Osteoblast (primary cell): ENCODE measurements at regions not wholly inside any gene's neighbourhood (a gene's known extent, or its start where the extent isn't known, plus 50 kb on each side); places are given as distances from the start of the nearest gene placed in this dataset.

ENCODE experiments used
- DNase-seq: peaks from one replicate; pipeline ENCODE4 v3.0.0; 2011; ENCODE audit warnings: low spot score, mixed read lengths; ENCODE audit not compliant: insufficient read length; ENCODE audit errors: missing footprints
- H2AFZ ChIP-seq: 2 replicates; pipeline ENCODE4 v1.6.0; 2011; ENCODE audit warnings: mild to moderate bottlenecking, low read length
- H3K27ac ChIP-seq: 2 replicates; pipeline ENCODE4 v1.5.1; 2011; ENCODE audit warnings: mild to moderate bottlenecking, low read depth, low read length, moderate library complexity
- H3K27me3 ChIP-seq: 2 replicates; pipeline ENCODE4 v1.6.0; 2012; ENCODE audit warnings: mild to moderate bottlenecking, control low read depth, inconsistent platforms, low read length, moderate library complexity; ENCODE audit not compliant: insufficient read depth
- H3K36me3 ChIP-seq: 2 replicates; pipeline ENCODE4 v1.5.1; 2011; ENCODE audit warnings: mild to moderate bottlenecking, low read length, control low read depth, moderate library complexity; ENCODE audit not compliant: insufficient read depth
- H3K4me1 ChIP-seq: 2 replicates; pipeline ENCODE4 v1.5.1; 2011; ENCODE audit warnings: mild to moderate bottlenecking, low read length, control low read depth, moderate library complexity; ENCODE audit not compliant: insufficient read depth
- H3K4me2 ChIP-seq: 2 replicates; pipeline ENCODE4 v1.6.0; 2011; ENCODE audit warnings: mild to moderate bottlenecking, low read length; ENCODE audit not compliant: insufficient read depth
- H3K4me3 ChIP-seq: fragments of 200-600 bp; sonication (generic); 3 replicates; pipeline ENCODE4 v1.5.1; 2012; ENCODE audit warnings: mild to moderate bottlenecking, low read length, inconsistent platforms; ENCODE audit not compliant: insufficient read depth
- H3K79me2 ChIP-seq: 2 replicates; pipeline ENCODE4 v1.6.0; 2012; ENCODE audit warnings: mild to moderate bottlenecking, low read length, control low read depth, inconsistent platforms; ENCODE audit not compliant: insufficient read depth
- H3K9me3 ChIP-seq: 2 replicates; pipeline ENCODE4 v1.5.1; 2011; ENCODE audit warnings: low read depth, low read length, control low read depth
- H4K20me1 ChIP-seq: 2 replicates; pipeline ENCODE4 v1.6.0; 2012; ENCODE audit warnings: mild to moderate bottlenecking, low read length, control low read depth; ENCODE audit not compliant: insufficient read depth
- CTCF ChIP-seq: IDR thresholded peaks from 2 replicates; pipeline ENCODE4 v1.5.1; 2011; ENCODE audit warnings: mild to moderate bottlenecking, low read depth, low read length, moderate library complexity; ENCODE audit errors: extremely low read depth

DNA sequence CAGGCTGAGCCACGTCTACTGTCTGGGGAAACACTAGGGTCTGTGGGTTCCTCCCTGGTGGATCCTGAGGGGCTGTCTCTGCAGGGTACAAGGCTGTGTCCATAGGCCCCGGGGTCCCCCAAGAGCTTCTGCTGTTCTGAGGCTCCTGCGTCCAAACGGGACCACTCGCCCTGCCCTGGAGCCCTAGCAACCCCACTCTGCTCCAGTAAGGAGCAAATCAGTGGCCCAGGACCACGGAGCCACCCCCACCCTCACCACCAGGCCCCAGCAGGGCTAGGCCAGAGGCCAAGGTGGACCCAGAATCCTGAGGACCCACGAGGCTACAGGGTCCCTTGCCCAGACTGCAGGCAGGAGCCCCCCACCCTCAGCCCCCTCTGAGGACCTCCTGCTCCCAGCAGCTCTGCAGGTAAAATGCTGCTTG lies 75.1 kb upstream of the GALNT9 start:
- no peak overlapping the region for H2AFZ ChIP-seq
- peaks cover 18% of the 10 kb centered on the region for H3K27me3 ChIP-seq
- H3K9me3 ChIP-seq = no peaks in the 10 kb centered on the region
- H3K4me2 ChIP-seq = no peak overlapping the region
- no peaks in the 10 kb centered on the region for H3K4me1 ChIP-seq
- no peak overlapping the region for H3K27ac ChIP-seq
- no peaks in the 10 kb centered on the region for H4K20me1 ChIP-seq
- no peak for DNase-seq
- H3K4me3 ChIP-seq = no peak overlapping the region
- H3K36me3 ChIP-seq = no peaks in the 10 kb centered on the region
- H3K79me2 ChIP-seq = no peaks in the 10 kb centered on the region
- TF ChIP-seq CTCF = no peak

DNA sequence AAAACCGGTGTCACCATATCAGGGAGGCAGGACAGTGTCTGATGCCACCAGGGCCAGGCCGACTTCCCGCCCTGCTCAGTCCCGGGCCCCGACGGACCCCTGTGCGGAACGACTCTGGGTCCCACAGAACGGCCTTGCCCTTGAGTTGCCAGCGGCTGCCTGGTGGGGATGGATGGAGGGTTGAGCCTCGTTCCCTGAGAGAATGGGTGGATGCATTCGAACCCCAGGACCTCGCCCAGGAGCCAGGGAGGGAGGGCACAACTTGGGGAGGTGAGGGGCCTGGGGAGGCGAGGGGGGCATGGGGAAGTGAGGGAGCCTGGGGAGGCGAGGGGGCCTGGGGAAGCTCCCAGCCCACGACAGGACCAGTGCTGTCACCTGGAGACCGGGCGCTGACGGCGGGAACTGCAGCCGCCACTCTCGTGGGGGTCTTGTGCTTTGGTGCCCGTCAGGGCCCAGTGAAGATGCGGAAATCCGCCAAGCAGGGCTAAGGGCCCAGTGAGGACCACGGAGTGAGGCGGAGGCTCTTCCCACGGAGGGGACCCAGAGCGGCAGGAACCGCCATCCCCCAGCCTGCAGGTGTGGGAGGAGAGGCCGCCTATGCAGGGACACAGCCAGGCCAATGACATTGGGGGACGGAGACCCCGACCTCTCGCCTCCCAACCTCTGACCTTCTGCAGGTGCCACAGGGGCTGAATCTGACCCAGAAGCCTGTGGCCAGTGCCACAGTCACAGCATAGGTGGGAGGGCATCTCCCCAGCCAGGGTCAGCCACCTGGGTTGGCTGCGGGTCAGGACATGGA lies 74.4 kb upstream of the GALNT9 start:
- Histone ChIP-seq H3K27me3 (peaks cover 19% of the 10 kb centered on the region), H3K36me3 (no peaks in the 10 kb centered on the region), H3K4me2 (no peak overlapping the region), H4K20me1 (no peaks in the 10 kb centered on the region), H3K9me3 (no peaks in the 10 kb centered on the region), H3K79me2 (no peaks in the 10 kb centered on the region), H3K27ac (no peak overlapping the region), H3K4me3 (no peak overlapping the region), H3K4me1 (no peaks in the 10 kb centered on the region), H2AFZ (no peak overlapping the region)
- DNase-seq = no peak
- TF ChIP-seq CTCF = no peak

DNA sequence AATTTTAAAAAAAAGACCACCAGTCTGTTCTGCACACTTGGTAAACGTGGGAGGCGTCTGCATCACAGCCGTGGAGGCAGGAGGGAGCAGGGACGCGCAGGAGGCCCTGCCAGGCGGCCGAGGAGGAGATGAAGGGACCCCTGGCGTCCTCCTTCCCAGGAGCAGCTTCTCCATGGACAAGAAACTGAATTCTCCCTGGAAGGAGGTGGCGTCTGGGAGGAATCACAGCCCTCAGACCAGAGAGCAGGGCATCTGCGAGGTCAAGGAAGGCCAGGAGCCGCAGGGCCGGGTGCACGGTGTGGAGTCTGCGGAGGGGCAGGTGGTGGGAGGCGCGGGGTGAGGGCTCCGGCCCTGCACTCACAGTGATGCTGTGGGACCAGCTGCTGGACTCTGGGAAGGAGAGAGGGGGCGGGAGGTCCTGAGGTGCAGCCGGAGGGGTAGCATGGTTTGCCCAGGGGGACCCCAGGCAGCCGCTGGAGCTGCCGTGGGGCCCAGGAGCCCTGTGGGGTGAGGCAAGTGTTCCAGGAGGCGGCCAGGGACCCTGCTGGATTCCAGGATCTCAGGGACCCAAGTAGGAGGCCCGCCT lies 73.5 kb upstream of the GALNT9 start:
- H3K79me2 ChIP-seq = no peaks in the 10 kb centered on the region
- H3K4me3 ChIP-seq = no peak overlapping the region
- H4K20me1 ChIP-seq = no peaks in the 10 kb centered on the region
- H3K9me3 ChIP-seq = no peaks in the 10 kb centered on the region
- DNase-seq = no peak
- H3K4me2 ChIP-seq = no peak overlapping the region
- H3K4me1 ChIP-seq = no peaks in the 10 kb centered on the region
- no peak overlapping the region for H3K27ac ChIP-seq
- H2AFZ ChIP-seq = no peak overlapping the region
- H3K36me3 ChIP-seq = no peaks in the 10 kb centered on the region
- peaks cover 25% of the 10 kb centered on the region for H3K27me3 ChIP-seq
- no peak for TF ChIP-seq CTCF

- Histone ChIP-seq H3K79me2 (no peaks in the 10 kb centered on the region), H3K4me1 (no peaks in the 10 kb centered on the region), H3K27me3 (peaks cover 28% of the 10 kb centered on the region), H3K4me3 (no peak overlapping the region), H3K27ac (no peak overlapping the region), H2AFZ (no peak overlapping the region), H3K36me3 (no peaks in the 10 kb centered on the region), H3K9me3 (no peaks in the 10 kb centered on the region), H3K4me2 (no peak overlapping the region), H4K20me1 (no peaks in the 10 kb centered on the region)
- DNase-seq = no peak
- TF ChIP-seq CTCF = no peak
Measured at GRCh38 chr12:132401982-132402381, 72.6 kb upstream of the GALNT9 start.
